ENCODE measurements at regions not wholly inside any gene's neighbourhood (a gene's known extent, or its start where the extent isn't known, plus 50 kb on each side); places are given as distances from the start of the nearest gene placed in this dataset.
A peak's percentile ranks its signal among the peaks of the same experiment; 100 is the strongest.

DNA sequence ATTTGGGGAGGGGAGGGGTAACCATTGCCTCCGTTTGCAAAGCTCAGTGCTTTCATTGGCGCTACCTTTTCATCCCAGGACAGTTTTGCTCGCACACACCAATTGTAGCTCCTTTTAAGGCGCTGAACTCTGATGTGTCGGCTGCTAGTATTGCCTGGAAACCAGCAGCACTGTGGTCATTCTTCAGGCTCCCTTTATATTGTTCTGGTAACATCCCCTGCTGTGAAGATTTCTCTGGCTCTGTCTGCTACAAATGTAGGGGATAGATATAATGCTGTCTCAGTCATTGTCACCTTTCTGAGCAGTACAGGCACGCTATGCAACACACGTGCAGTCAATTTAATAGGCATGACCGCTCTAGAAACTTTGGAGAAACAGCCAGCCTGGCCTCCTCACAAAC lies 172.9 kb upstream of the SASH1 start:
- Histone ChIP-seq H3K4me3 (no peak overlapping the region), H3K9me3 (ENCODE audit: low read depth) (no peaks in the 10 kb centered on the region), H3K36me3 (no peaks in the 10 kb centered on the region), H3K4me1 (ENCODE audit: low read depth) (peaks cover 39% of the 10 kb centered on the region), H3K27me3 (no peaks in the 10 kb centered on the region), H3K27ac (peak overlapping the region; percentile 77)
- DNase-seq (ENCODE audit: low read depth in 1 of 2, low spot score in 1 of 2) = peak in 1 of 2 donors; percentile 37
- no peak for TF ChIP-seq CTCF (IDR thresholded peaks at IDR 0.05; ENCODE audit: low read depth, low read length)

DNA sequence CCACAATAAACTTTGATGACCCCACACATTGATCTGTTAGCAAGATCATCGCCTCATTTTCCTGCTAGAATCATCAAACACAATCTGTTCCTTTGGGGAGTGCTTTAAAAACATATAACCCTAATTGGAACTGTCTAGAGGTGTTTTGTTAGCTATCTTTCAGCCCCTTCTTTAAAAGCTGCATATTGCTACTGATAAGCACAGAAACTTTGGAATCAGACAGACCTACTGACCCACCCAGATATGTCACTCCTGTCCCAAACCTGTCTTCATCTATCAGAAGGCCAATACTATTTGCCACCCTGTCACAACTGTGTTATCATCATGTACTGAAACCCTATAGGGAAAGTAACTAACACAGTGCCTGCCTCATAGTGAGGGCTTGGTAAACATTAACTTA lies 172.4 kb upstream of the SASH1 start:
- DNase-seq (ENCODE audit: low read depth in 1 of 2, low spot score in 1 of 2) = peak in 1 of 2 donors; percentile 6
- peak overlapping the region; percentile 77 for H3K27ac ChIP-seq
- TF ChIP-seq CTCF (IDR thresholded peaks at IDR 0.05; ENCODE audit: low read depth, low read length) = no peak
- no peaks in the 10 kb centered on the region for H3K36me3 ChIP-seq
- H3K9me3 ChIP-seq (ENCODE audit: low read depth) = no peaks in the 10 kb centered on the region
- H3K4me1 ChIP-seq (ENCODE audit: low read depth) = peaks cover 39% of the 10 kb centered on the region
- no peaks in the 10 kb centered on the region for H3K27me3 ChIP-seq
- H3K4me3 ChIP-seq = no peak overlapping the region

- DNase-seq (ENCODE audit: low read depth in 1 of 2, low spot score in 1 of 2) = no peak
- H3K4me3 ChIP-seq = no peak overlapping the region
- TF ChIP-seq CTCF (IDR thresholded peaks at IDR 0.05; ENCODE audit: low read depth, low read length) = no peak
- H3K27me3 ChIP-seq = no peaks in the 10 kb centered on the region
- no peaks in the 10 kb centered on the region for H3K36me3 ChIP-seq
- H3K27ac ChIP-seq = no peak overlapping the region
- no peaks in the 10 kb centered on the region for H3K9me3 ChIP-seq (ENCODE audit: low read depth)
- H3K4me1 ChIP-seq (ENCODE audit: low read depth) = peaks cover 22% of the 10 kb centered on the region
Measured at GRCh38 chr6:148173548-148173947, 169.1 kb upstream of the SASH1 start.

DNA sequence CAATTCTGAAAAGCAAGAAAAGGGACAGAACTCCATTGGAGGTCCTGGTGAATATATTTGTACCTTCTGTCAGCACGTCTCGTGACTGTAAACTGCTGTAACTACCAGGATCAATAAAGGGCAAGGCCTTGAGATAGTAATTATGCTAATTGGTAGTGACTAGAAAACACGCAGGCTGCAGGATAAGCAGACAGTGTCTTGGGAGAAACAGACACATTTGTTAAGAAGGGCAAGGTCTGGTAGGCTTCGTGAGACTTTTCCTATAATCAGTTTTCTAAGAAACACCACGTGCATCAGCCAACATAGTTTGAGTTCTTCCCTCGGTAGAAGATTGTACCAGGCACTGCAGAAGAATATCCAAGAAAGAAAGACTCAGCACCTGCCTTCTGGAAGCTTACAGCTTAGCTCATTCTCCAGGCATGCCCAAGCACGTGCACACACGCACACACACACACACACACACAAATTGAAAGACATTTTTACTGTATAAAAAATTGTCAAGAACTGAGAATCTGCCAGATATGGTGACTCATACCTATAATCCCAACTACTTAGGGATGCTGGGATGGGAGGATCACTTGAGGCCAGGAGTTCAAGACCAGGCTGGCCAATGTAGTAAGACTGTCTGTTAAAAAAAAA lies 167.0 kb upstream of the SASH1 start:
- H3K9me3 ChIP-seq (ENCODE audit: low read depth) = no peaks in the 10 kb centered on the region
- H3K4me1 ChIP-seq (ENCODE audit: low read depth) = peaks cover 1% of the 10 kb centered on the region
- H3K4me3 ChIP-seq = no peak overlapping the region
- H3K27me3 ChIP-seq = no peaks in the 10 kb centered on the region
- TF ChIP-seq CTCF (IDR thresholded peaks at IDR 0.05; ENCODE audit: low read depth, low read length) = no peak
- peak in 1 of 2 donors; percentile 23 for DNase-seq (ENCODE audit: low read depth in 1 of 2, low spot score in 1 of 2)
- no peaks in the 10 kb centered on the region for H3K36me3 ChIP-seq
- H3K27ac ChIP-seq = no peak overlapping the region

- Histone ChIP-seq H3K36me3 (no peaks in the 10 kb centered on the region), H3K9me3 (ENCODE audit: low read depth) (no peaks in the 10 kb centered on the region), H3K4me1 (ENCODE audit: low read depth) (no peaks in the 10 kb centered on the region), H3K27me3 (no peaks in the 10 kb centered on the region), H3K4me3 (no peak overlapping the region), H3K27ac (no peak overlapping the region)
- peak; percentile 81 for TF ChIP-seq CTCF (IDR thresholded peaks at IDR 0.05; ENCODE audit: low read depth, low read length)
- DNase-seq (ENCODE audit: low read depth in 1 of 2, low spot score in 1 of 2) = peak; percentile 54 to 79
Measured at GRCh38 chr6:148177589-148178233, 164.9 kb upstream of the SASH1 start.

Data from cardiac muscle cell (in vitro differentiated cells and primary cell).